ENCODE measurements at regions not wholly inside any gene's neighbourhood (a gene's known extent, or its start where the extent isn't known, plus 50 kb on each side); places are given as distances from the start of the nearest gene placed in this dataset.

- DNase-seq (no peak), ATAC-seq (no peak)
- 65 to 75% (median 67%) methylated on average over 2 of the region's 2 CpGs for WGBS, 3 donors
- H3K27me3 ChIP-seq (ENCODE audit: insufficient read depth in 3 of 3, low read length in 2 of 3), result no peaks in the 10 kb centered on the region
- H3K4me1 ChIP-seq, result no peaks in the 10 kb centered on the region
- no peak overlapping the region for H3K4me3 ChIP-seq
- H3K36me3 ChIP-seq (ENCODE audit: insufficient read depth in 1 of 2, low read depth in 1 of 2), result no peaks in the 10 kb centered on the region
- no peak overlapping the region for H3K27ac ChIP-seq
- intact Hi-C loops (cut with DNase I), result no loop called here
- TF ChIP-seq CTCF (IDR thresholded peaks at IDR 0.05), result no peak
- no peaks in the 10 kb centered on the region for H3K9me3 ChIP-seq
Measured at GRCh38 chr10:106167946-106168345, 996.6 kb downstream of the SORCS1 start.

- 76 to 80% (median 78%) methylated on average over 4 of the region's 4 CpGs for WGBS, 3 donors
- DNase-seq, result no peak
- ATAC-seq, result no peak
- Histone ChIP-seq H3K27ac (no peak overlapping the region), H3K4me1 (no peaks in the 10 kb centered on the region), H3K36me3 (ENCODE audit: insufficient read depth in 1 of 2, low read depth in 1 of 2) (no peaks in the 10 kb centered on the region), H3K9me3 (no peaks in the 10 kb centered on the region), H3K4me3 (no peak overlapping the region), H3K27me3 (ENCODE audit: insufficient read depth in 3 of 3, low read length in 2 of 3) (no peaks in the 10 kb centered on the region)
- TF ChIP-seq CTCF (IDR thresholded peaks at IDR 0.05), result no peak
- intact Hi-C loops (cut with DNase I), result no loop called here
Measured at GRCh38 chr10:106158241-106158640, 1006.3 kb downstream of the SORCS1 start.

GRCh38 chr10:106147021-106147420 lies 1017.5 kb downstream of the SORCS1 start:
- Histone ChIP-seq H3K4me1 (no peaks in the 10 kb centered on the region), H3K9me3 (no peaks in the 10 kb centered on the region), H3K27ac (no peak overlapping the region), H3K36me3 (ENCODE audit: insufficient read depth in 1 of 2, low read depth in 1 of 2) (no peaks in the 10 kb centered on the region), H3K27me3 (ENCODE audit: insufficient read depth in 3 of 3, low read length in 2 of 3) (no peaks in the 10 kb centered on the region), H3K4me3 (no peak overlapping the region)
- no peak for TF ChIP-seq CTCF (IDR thresholded peaks at IDR 0.05)
- no peak for DNase-seq
- intact Hi-C loops (cut with DNase I), result no loop called here
- no peak for ATAC-seq
- WGBS, 3 donors, result 9 to 19% (median 16%) methylated on average over 2 of the region's 2 CpGs

- H3K9me3 ChIP-seq, result no peaks in the 10 kb centered on the region
- no peak overlapping the region for H3K4me3 ChIP-seq
- no peak for ATAC-seq
- no peaks in the 10 kb centered on the region for H3K4me1 ChIP-seq
- no peaks in the 10 kb centered on the region for H3K27me3 ChIP-seq (ENCODE audit: insufficient read depth in 3 of 3, low read length in 2 of 3)
- DNase-seq, result no peak
- no peak overlapping the region for H3K27ac ChIP-seq
- intact Hi-C loops (cut with DNase I), result loop anchor here in 1 of 2 donors (5.0 kb wide), 1 partner anchor 82 kb away; no protein-coding TSS in a partner anchor
- TF ChIP-seq CTCF (IDR thresholded peaks at IDR 0.05), result no peak
- H3K36me3 ChIP-seq (ENCODE audit: insufficient read depth in 1 of 2, low read depth in 1 of 2), result no peaks in the 10 kb centered on the region
Measured at GRCh38 chr10:106139915-106140314, 1024.6 kb downstream of the SORCS1 start.

GRCh38 chr10:106136175-106136574 lies 1028.3 kb downstream of the SORCS1 start:
- intact Hi-C loops (cut with DNase I), result loop anchor here in 1 of 2 donors (5.0 kb wide), 1 partner anchor 86 kb away; no protein-coding TSS in a partner anchor
- Histone ChIP-seq H3K4me3 (no peak overlapping the region), H3K27me3 (ENCODE audit: insufficient read depth in 3 of 3, low read length in 2 of 3) (no peaks in the 10 kb centered on the region), H3K4me1 (no peaks in the 10 kb centered on the region), H3K36me3 (ENCODE audit: insufficient read depth in 1 of 2, low read depth in 1 of 2) (no peaks in the 10 kb centered on the region), H3K27ac (no peak overlapping the region), H3K9me3 (no peaks in the 10 kb centered on the region)
- no peak for DNase-seq
- no peak for TF ChIP-seq CTCF (IDR thresholded peaks at IDR 0.05)
- no peak for ATAC-seq

All from psoas muscle (tissue), 7 donors.